Activated CD4-positive, alpha-beta T cell treated with anti-CD3 and anti-CD28 coated beads, Interleukin-2, Interleukin-6, amounts not matched to agents 100 ng/mL and 50 ng/mL, durations not matched to agents 16 hours and 8 hours (primary cell): ENCODE measurements at regions not wholly inside any gene's neighbourhood (a gene's known extent, or its start where the extent isn't known, plus 50 kb on each side); places are given as distances from the start of the nearest gene placed in this dataset.

Source experiments
- DNase-seq: peaks from one replicate; pipeline ENCODE4 v3.0.0-alpha.2; 2020

DNA sequence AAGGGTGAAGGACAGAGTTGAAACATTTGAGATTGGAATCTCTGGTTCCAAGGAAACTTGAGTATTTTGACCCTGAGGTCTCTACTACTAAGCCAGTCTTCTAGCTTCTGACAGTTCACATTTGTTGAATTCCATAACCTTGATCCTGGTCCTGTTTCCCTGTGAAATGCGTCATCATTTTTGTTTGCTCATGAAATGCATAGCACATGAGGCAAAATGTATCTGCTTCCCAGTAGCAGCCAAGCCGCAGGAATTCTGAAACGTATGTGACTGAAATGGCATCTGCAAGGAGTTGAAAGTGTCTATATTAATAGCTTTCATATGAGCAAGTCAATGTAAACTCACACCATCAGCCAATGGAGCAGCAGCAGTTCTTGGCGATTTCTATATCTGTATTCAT, 307.9 kb downstream of the CSNK1G3 start:
- no peak for DNase-seq

DNA sequence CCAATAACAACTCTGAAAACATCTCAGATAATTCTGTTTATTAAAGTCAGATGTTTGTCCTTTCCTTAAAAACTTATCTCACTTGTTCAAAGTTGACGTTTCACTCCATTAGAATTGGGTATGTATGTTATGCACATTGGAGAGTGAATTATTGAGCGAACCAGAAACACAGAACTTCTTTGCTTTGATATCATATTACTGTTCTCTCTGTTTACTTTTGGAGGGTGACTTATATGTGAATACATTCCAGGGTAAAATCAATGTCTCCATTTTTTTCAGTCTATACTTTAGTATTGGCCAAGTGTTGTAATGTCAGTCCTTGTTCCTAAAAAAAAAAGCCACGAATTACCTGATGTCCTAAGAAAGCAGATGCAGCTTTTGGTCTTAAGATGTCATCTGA, 307.4 kb downstream of the CSNK1G3 start:
- DNase-seq = no peak

DNA sequence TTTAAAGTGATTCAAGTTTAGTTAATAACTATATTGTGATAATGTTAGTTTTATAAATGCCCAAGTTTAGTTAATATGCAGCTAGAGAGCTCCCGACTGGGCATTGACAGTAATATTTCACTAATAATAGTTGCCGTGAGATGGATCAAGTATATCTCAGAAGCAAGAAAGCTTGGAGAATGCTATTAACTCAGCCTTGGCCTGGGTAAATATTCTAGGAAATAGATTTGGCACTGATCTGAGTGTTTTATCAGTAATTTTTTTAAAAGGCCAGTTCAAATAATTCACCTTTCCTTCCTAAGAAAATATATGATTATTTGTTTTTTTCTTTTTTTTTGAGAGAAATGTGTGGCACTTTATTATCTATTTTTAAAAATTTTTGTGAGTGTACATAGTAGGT, 305.3 kb downstream of the CSNK1G3 start:
- DNase-seq = no peak

DNA sequence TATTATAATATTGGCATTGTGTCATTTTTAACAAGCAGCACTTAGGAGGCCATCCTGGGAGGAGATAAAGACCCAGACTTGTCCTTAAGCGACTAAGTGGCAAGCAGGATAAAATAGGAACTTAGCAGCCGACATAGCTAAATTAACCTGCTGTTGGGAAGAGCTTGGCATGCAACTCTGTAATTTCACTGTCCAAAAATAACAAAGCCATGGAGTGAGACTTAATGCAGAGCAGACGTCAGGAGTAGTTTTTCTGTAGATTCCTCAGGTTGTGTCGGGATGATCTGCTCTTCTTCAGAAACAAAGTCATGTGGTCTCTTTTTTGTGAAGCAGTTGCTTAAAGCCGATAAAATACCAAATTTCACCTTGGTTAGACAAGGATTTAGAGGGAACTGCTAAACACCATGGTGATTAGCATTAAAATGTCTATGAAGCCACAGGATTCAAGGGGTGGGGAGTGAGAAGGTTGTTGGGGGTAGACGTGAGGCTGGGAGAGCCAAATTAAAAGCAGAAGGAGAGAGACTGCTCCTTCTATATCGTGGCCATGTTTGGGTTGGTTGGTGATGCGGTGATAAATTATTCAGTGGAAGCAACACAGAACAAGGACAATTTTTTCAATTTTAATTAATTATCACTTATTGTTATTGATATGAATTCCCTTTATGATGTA, 303.0 kb downstream of the CSNK1G3 start:
- DNase-seq = no peak

DNA sequence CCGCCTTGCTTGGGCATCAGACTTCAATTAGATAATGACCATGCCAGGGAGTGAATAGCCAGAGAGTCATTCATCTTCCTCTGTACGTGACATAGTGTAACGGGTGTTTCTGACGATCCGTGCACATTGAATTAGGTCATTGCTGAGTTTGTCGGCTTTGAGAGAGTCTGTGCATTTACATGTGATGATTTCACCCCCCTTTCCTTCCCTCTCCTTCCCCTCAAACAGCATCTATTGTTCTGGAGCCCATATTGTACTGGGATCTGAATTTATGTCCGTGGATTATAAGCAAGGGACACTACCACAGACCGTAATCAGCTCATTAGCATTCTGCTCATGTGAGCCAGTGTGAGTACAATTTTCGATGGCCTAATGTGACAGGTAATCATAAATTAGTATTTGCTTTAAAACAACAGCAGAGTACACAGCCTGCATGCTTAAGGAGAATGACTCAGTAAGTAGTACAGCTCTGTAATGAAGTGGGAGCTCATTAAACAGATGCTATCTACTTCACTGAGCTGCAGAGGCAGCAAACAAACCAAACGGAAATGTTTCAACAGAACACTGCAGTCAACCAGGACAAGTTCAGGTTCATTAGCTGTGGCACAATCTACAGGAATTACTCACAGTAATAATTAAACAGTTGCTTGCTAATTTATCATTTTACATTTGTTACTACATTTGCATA, 302.1 kb downstream of the CSNK1G3 start:
- no peak for DNase-seq

DNA sequence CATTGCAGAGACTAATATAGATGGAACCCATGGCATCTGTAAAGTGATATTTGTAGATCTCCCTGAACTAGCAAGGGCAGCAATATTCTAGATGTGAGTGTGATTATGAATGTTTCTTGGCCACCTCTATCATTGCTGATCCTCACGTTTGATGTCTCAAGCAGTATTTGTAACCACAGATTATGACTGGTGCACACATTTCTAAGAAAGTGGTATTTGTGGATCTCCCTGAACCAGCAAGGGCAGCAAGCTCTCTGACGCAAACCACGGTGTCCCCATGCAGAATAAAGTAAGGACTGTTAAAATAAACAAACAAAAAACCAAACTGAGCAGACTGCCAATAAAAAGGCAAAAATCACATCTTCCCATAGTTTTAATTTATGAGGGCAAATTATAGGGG, 301.3 kb downstream of the CSNK1G3 start:
- no peak for DNase-seq

DNA sequence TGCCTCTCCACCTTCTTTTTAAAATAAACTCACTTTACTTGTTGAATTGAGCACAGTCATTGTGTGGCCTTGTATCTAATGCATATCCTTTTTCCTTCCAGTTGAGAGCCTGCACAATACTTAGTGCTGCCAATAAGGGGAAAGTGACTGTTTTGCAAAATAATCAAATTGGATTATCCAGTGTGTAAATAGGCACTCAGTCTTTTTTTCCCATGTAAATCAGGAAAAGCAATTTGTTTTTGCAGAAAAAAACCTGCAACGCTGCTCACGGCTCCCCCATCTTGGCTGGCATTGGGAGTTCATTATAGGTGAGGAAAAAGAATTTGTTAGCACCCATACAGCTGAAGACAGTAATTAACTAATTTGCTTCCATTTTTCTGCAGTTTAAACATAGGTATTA, 299.9 kb downstream of the CSNK1G3 start:
- DNase-seq = no peak

DNA sequence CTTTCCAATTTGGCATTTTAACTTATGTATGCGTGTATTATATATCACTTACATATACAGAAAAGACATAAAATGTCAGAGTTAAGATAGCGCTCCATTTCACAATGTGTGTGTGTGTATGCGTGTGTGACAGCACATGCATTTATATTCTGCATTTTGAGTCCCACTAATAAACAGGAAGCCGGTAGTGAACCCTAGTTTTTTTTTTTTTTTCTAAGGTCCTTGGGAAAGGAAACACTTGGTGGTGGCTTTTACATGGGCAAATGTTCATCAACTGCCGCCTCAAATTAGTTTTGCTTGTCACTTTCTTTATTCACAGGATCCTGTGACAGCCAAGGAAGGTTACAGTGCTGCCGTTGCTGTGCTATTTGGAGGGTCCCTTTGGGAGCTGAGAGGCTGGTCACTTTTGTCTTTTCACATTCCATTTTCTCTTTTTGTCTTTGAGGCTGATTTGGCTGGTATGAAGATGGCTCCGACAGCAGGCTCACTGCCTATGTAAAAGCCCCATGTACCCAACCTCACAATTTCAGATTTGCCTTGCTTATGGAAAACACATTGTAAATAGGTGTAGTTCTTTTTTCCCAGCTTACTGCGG, 298.9 kb downstream of the CSNK1G3 start:
- no peak for DNase-seq

DNA sequence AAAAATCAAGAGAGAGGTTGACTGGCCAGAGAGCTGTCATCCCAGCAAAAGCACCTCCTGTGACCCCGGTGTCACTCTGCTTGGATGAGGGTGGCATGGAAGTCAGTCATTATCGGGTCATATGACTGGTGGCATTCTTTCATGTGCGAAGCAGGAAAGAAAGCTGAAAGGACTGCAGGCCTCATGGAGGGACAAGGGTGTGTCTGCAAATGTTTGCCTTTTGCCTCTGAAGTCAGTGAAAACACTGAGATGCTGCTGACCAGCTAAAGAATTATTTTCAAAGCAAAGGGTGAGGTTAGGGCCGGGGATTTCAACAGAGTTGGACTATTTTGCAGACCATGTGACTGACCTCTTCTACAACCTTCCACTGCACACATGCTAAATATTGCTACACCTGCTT, 298.3 kb downstream of the CSNK1G3 start:
- no peak for DNase-seq

DNA sequence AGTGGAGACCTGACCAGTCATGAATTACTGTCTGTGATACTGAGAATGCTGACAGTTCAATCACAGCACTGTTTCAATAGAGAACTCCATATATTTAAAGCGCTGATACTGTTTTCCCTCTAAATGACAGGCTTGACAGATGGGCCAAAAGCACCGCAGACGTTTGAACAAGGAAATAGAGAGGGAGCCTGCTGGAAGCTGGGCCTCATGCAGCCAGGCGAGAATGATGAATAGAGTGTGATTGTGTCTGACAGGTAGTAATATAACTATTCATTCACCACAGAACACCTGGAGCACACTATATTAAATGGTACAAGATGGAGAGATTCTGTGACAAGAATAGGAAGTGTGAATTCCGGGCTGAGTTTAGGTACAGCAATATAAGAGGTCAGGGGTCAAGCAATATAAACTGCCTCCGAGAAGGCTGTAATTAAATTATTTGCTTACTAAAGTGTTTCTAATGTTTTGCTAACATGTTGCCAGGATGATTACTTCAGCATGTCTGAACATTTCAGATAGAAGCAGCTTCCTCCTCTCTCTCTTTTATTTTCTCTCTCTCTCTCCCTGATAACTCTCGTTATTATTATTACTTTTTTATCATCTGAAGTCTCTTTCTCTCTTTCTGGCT, 297.7 kb downstream of the CSNK1G3 start:
- DNase-seq = no peak

DNA sequence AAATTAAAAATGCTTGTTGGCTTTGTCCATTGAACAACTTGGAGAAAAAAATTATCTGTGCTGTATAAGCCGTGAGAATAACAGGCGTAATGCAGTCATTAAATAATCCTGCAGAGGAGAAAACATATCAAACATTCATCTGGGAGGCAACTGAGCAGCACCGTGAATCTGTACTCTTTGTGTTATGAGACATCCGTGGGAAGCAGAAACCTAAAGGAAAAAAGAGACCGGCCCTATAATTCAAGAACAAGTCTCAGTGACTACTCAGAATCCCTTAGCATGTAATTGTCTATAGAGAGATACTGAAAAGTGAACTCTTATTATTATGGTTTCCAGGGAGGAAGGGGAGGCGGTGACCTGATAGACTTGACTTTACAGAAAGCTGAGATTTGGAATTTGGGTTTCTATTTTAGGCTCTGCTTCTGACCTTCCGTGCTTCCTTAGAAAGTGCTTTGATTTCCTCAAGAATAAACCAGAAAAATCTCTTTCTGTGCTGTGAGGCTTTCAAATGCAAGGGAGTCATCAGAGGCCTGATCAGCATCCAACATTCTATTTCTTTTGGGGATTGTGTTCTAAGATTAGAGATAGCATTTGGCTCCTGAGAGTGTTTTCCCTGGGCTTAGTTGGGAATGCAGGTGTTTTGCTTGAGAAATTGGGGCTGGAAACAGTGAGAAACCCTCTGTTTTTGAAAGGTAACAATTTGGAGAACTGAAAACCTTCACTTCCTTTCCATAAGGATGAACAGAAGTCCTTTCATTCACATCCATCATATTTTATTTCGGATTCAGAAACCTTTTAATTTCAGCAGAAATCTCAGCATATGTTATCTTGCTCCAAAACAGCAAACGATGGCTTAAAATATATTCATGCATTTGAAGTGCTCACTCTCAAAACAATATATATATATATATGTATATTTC, 296.7 kb downstream of the CSNK1G3 start:
- DNase-seq = no peak

DNA sequence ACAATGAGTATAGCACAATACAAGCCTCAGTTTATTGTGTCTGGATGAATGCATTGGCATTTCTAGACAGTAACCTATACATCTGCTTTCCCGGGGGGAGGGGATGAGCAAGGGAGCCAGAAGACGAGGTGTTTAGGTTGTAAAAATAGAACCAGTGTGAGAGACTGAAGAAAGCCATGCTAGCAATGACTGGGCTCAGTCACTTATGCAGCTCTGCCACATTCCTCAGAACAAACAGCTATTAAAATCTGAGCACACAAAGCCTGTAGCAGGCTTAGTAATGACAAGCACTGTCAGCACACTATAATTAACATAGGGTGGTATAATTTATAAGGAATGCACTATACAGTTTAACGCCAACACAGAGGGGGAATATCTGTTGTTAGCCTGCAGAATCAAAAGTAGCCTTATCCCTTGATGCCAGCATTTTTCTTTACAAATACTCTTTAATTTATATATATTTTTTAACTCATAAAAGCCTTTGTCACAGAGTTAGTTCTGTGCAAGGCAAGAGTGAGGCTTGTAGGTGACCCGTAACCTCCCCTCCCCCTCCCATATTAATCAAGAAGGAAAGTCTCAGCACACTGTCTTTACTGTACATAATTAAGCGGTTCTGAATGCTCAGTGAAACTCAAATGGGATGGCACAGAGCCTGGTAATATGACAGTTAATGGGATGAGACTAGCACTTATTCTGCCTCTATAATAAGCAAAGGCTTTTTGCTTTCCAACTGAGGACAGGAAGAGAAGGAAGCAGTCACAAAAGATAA, 295.4 kb downstream of the CSNK1G3 start:
- no peak for DNase-seq

DNA sequence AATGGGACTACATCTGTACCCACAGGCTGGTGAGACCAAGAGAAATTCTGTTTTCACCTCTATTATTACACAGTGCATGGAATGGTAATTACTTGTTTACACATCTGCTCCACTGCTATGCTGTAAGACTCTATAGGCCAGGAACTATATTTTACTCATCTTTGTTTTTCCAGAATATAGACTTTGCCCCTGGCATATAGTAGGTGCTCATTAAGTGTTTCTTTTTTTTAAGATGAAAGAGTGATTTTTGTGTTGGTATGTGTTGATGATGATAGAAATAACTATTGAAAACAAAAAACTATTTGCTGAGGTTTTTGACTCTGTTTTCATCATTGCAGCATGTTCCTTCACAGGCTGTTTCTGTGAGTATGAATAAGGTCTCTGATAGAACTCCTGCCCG, 294.7 kb downstream of the CSNK1G3 start:
- no peak for DNase-seq

DNA sequence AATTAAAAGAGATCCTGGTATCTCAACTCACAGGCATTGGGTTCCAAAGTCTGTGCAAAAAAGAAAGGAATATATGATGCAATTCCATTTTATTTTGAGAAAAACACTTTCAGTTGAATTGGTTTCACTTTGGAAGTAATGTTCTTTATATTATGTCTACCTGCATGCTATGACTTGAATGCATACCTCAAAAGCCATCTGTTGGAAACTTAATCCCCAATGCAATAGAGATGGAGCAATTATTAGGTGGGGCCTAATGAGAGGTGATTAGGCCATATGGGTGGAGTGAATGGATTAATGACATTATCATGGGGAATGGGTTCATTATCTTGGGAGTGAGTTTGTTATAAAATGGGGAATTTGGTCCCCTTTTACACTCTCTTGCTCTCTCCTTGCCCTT, 293.3 kb downstream of the CSNK1G3 start:
- DNase-seq = no peak

DNA sequence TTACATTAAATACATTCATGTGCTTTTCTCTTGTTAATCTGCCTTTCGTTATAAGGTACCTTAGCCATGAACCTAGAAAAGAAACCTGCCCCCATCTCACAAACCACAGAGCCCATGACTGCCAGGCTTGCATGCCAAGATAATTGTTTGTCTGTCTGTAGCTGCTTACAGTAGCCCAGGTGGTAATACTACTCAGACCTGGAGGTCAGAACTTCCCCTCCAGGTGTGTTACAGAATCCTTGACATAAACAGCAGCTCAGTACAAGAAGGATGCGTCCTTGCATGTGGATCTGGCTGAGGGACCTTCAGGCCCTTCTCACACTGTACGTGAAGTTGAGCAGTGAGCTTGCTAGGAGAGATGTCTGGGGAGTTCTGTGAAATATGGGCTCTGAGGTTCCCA, 291.4 kb downstream of the CSNK1G3 start:
- no peak for DNase-seq

DNA sequence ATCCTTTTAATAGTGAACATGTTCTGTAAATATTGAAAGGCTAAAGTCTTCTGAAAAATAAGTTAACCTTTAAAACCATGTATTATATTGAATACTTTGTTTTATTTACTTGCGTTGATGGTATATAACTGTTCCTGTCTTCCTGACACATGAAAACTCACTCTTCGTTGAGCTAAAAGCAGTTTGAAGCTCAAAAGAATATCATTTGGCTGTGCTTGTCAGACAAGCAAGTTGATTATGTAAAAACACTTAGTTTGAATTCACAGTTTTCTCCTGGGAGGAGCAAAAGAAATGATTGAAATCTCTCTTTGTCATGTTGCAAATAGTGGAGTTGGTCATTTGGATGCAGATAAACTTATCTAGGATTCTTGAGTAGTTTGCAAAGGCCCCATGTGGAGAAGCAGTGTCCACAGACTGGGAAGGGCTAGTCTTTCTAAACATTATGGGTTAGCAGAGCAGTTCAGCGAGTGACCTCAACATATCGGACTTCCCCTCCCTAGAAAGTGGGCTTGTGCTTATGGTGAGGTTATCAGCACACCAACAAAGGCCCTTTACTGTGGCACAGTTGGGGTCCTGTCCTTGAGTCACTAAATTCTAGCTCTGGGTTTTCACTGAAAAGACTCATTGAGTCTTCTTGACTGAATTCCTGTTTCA, 290.4 kb downstream of the CSNK1G3 start:
- DNase-seq = no peak

DNA sequence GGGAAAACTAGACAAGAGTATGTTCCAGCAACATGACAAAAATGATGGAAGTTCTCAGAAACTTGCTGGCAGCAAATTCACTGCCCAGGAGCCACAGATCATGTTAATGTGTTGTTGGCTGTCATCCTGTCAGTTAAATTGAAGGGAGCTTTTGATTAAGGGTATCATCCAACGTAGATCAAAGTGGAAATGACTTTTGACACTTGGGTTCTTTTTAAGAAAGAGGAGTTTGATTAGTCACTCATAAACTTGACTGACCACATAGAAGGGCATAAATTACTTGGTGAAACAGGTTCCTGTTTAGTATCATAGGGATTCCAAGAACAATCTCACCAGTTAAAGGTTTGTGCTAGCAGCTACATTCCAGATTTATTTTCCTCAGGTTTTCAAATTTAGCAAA, 288.7 kb downstream of the CSNK1G3 start:
- no peak for DNase-seq

DNA sequence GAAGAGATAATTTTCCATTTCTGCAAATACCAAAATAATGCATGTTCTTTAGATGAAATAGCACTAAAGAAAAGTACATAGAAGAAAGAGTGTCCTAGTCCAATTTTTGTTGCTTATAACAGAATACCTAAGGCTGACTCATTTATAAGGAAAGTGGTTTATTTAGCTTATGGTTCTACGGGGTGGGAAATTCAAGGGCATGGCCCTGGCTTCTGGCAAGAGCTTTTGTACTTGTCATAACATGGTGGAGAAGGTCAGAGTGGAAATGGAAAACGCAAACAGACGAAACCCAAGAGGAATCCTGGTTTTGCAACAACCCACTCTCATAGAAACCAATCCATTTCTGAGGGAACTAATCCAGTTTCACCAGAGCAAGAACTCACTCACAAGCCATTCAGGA, 283.7 kb downstream of the CSNK1G3 start:
- DNase-seq = no peak

DNA sequence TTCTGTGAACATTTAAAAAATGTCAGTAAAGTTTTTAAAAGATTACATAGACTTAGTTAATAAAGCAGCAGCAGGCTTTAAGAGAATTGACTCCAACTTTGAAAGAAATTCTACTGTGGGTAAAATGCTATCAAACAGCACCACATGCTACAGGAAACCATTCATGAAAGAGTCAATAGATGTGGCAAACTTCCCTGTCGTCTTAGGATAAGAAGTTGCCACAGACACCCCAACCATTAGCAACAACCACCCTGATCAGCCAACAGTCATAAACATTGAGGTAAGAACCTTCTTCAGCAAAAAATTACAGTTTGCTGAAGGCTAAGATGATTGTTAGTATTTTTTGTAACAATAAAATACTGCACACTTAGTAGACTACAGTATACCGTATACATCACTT, 278.2 kb downstream of the CSNK1G3 start:
- no peak for DNase-seq

DNA sequence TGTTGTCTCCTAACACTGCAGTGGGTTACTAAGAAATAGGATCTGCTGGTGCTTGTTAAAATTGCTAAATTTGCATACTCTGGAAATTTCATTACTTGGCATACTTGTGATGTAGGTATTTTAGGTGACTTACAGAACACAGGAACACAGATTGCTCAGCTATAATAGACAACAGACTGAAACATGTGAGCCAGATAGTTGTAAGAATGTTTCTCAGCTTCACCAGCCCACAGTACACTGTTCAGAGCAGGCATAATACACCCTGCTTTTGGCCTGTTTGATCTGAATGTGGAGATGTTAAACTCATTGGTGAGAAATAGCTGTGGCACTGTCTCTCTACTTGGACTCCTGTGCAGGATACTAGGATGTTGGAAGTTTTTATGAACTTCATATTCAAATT, 275.7 kb downstream of the CSNK1G3 start:
- no peak for DNase-seq

DNA sequence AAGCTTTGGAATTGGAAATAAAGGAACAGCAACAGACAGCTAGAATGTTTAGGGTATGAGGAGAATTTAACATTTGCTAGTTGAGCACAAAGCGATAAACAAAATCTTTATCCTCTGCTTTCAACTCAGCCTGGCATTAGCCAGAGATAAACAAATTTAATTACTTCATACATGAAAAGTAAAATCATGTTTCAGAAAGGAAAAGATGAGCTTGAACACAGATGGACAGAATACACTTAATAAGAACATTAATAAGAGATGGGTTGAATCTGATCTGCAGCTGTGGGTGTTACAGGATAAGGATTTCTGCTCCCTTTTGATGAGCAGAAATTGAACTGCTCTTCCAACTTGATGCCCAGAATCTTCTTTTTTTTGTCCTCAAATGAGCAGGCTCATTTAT, 275.2 kb downstream of the CSNK1G3 start:
- DNase-seq = no peak

DNA sequence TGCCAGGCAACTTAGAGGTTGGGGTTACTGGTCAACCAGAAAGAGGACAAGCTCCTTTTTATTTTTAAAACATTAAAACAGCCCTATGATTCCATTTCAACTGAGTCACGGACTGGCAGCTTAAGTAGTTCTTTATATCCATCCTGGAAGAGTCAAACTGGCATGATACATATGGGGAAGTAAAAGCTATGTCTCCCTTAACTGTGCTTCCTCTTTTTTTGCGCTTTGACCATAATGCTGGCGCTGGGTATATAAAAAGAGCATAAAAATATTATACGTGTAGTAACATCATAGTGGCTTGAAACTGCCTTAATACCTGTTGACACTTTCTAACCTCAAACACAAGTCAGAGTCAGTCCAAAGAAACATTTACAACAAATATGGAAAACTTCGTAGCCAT, 274.4 kb downstream of the CSNK1G3 start:
- no peak for DNase-seq
